ENCODE measurements at regions not wholly inside any gene's neighbourhood (a gene's known extent, or its start where the extent isn't known, plus 50 kb on each side); places are given as distances from the start of the nearest gene placed in this dataset.

- DNase-seq (ENCODE audit: low read depth in 1 of 2, low spot score in 1 of 2): no peak
These were observed 184.8 kb downstream of the CXCL12 start for GRCh38 chr10:44199991-44200655.

- no peak for DNase-seq (ENCODE audit: low read depth in 1 of 2, low spot score in 1 of 2)
These were observed 185.6 kb downstream of the CXCL12 start for GRCh38 chr10:44199267-44199666.

- DNase-seq (ENCODE audit: low read depth in 1 of 2, low spot score in 1 of 2): no peak
These were observed 186.2 kb downstream of the CXCL12 start for GRCh38 chr10:44198780-44199097.

DNA sequence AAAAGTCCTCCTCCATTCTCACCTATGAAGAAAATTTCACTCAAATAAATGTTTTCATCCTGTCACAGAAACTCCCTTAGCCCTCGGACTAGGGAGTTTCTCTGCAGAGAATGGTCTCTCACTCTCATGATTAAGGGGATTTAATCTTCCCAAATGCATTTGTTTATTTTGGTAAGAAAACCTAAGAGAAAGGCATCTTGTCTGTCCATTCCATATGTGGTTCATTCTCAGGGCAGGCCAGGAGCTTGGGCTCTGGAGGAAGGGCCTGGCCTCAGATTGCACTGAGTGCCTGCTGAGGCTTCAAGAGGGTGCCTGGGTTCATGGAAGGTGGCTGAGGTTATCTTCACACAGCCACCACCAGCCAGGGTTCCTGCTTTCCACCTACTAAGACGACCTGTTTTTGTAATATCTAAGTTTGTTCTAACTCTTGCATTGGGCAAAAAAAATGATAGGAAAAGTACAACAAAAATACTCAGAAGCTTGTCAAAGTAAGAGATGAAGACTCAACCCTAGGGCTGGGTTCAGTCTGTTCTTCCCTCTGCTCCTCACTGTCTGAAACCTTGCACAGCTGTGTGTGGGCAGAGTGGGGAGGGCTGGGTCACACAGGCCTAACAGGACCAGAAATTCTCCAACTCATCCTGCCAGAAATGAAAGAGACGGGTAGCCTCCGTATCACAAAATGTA, 186.7 kb downstream of the CXCL12 start:
- DNase-seq (ENCODE audit: low read depth in 1 of 2, low spot score in 1 of 2): no peak

- no peak for DNase-seq (ENCODE audit: low read depth in 1 of 2, low spot score in 1 of 2)
These were observed 187.3 kb downstream of the CXCL12 start for GRCh38 chr10:44197646-44198045.

GRCh38 chr10:44196336-44196735, 188.6 kb downstream of the CXCL12 start:
- DNase-seq (ENCODE audit: low read depth in 1 of 2, low spot score in 1 of 2): no peak

- no peak for DNase-seq (ENCODE audit: low read depth in 1 of 2, low spot score in 1 of 2)
These were observed 188.9 kb downstream of the CXCL12 start for GRCh38 chr10:44196008-44196320.

GRCh38 chr10:44195112-44196007, 189.5 kb downstream of the CXCL12 start:
- no peak for DNase-seq (ENCODE audit: low read depth in 1 of 2, low spot score in 1 of 2)

GRCh38 chr10:44194435-44194834, 190.5 kb downstream of the CXCL12 start:
- no peak for DNase-seq (ENCODE audit: low read depth in 1 of 2, low spot score in 1 of 2)

GRCh38 chr10:44193567-44194220, 191.2 kb downstream of the CXCL12 start:
- DNase-seq (ENCODE audit: low read depth in 1 of 2, low spot score in 1 of 2): no peak

DNA sequence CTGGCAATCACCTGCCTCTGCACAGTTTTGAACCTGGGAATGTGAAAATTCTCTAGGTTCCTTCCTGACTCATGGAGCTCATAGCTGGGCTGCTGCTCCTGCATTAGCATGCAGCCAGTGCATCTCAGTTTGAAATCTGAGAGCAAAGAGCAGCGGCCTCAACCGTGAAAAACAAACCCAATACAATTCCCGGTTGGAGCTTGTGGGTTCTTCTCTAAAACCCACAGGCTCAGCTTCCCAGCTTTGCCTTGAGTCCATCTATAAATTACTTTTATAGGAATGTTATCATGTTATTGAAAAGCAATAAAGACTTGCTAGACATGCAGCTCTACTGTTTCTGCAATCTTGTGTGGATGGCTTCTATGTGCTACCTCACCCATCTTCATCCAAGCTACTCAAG, 191.7 kb downstream of the CXCL12 start:
- no peak for DNase-seq (ENCODE audit: low read depth in 1 of 2, low spot score in 1 of 2)

GRCh38 chr10:44192435-44192834, 192.5 kb downstream of the CXCL12 start:
- no peak for DNase-seq (ENCODE audit: low read depth in 1 of 2, low spot score in 1 of 2)

- DNase-seq (ENCODE audit: low read depth in 1 of 2, low spot score in 1 of 2): no peak
These were observed 194.4 kb downstream of the CXCL12 start for GRCh38 chr10:44190541-44190940.

DNA sequence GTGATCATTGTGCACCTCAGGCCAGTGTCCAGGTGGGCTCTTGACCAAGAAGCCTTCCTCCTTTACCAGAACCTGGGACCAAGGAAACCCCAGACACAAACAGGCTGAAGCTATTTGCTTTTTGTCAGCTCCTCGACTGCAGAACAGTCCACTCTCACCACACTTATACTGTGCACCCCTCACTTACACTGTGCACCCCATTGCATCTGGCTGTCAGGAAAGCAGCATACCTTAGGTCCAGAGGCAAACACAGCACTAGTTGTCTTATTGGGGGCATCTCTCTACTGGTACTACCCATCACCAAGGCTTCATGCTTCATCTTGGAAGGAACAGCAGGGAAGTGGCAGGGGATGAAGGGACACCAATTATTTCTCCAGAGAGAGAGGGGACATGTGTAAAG, 198.1 kb downstream of the CXCL12 start:
- DNase-seq (ENCODE audit: low read depth in 1 of 2, low spot score in 1 of 2): no peak

GRCh38 chr10:44186150-44186549, 198.7 kb downstream of the CXCL12 start:
- no peak for DNase-seq (ENCODE audit: low read depth in 1 of 2, low spot score in 1 of 2)

DNA sequence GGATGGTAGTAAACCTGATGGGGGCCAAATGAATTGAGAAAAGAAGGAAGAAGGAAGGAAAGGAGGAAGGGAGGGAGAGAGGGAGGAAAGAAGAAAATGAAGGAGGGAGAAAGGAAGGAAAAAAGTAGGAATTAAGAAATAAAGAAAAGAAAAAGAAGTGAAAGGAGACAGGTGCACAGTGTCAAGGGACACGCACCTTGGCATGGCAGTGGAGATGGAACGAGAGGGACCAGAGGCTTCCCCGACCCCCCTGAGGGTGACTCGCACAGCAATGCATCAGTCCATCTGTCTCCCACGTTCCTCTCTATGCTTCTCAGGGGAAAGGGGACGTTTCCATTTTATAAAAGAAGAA, 199.6 kb downstream of the CXCL12 start:
- no peak for DNase-seq (ENCODE audit: low read depth in 1 of 2, low spot score in 1 of 2)

DNA sequence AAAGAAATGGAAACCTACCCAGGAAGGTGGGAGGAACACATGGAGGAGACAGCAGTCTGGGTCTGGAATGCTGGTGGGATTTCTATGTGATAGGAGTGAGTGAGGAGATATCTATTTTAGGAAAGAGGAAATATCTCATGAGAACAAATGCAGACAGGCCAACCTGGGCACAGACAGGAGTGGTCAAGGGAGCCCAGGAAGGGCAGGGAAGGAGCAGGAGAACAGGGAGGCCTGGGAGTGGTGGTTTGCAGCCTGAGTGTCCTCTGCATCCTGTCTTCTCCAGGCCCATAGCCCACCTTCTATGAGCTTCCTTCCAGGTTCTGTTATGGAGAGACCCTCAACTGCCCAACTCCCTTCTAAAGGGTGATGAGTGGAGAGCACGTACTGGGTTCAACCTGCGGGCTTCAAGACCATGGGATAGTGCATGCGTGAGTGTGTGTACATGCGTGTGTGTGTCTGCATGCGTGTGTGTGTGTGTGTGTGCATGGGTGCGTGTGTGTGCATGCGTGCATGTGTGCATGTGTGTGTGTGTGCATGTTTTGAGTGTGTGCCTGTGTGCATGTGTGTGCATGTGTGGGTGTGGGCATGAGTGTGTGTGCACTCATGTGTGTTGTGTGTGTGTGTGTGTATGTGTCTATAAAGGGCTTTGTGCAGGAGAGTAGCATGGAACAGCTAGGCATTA, 200.1 kb downstream of the CXCL12 start:
- DNase-seq (ENCODE audit: low read depth in 1 of 2, low spot score in 1 of 2): no peak

- no peak for DNase-seq (ENCODE audit: low read depth in 1 of 2, low spot score in 1 of 2)
These were observed 200.9 kb downstream of the CXCL12 start for GRCh38 chr10:44183667-44184632.

DNA sequence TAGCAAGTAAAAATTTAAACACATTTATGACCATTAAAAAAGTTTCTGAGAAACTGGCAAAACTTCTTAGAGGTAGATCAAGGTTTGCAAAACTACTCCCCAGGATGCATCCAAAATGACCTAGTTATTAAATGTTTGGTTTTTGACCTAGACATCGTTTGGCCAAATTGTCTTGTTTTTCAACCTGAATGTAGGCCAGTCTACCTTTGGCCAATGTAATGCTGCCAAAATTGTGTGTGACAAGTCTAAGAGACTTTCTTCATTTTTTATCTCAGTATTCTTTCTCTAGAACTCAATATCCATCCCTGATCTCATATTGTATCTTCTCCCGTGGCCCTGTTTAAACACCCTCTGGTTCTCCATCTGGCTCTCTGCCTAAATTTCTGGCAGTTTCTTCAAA, 202.0 kb downstream of the CXCL12 start:
- no peak for DNase-seq (ENCODE audit: low read depth in 1 of 2, low spot score in 1 of 2)

All from stimulated activated CD4-positive, alpha-beta T cell treated with anti-CD3 and anti-CD28 coated beads, Interleukin-15, amount 100 ng/mL, for 1 hour (primary cell).